KBM-7 (cell line): ENCODE measurements at regions not wholly inside any gene's neighbourhood (a gene's known extent, or its start where the extent isn't known, plus 50 kb on each side); places are given as distances from the start of the nearest gene placed in this dataset.
"Not testable (repeated sequence)": the region's sequence is repeated elsewhere in the genome, so short reads cannot be mapped to it uniquely, and the experiment has no call there.

Experiments used
- DNase-seq: peaks from one replicate; pipeline ENCODE4 v3.0.0-alpha.2; 2015
- in situ Hi-C: fragments of 300-500 bp; cut with MboI; formaldehyde crosslinking; loops from 2 replicates; pipeline ENCODE4 v1.14.3; 2020; ENCODE audit warnings: low sequenced_read_pairs, low pct_unique_long_range_greater_than_20kb, mixed read lengths

DNA sequence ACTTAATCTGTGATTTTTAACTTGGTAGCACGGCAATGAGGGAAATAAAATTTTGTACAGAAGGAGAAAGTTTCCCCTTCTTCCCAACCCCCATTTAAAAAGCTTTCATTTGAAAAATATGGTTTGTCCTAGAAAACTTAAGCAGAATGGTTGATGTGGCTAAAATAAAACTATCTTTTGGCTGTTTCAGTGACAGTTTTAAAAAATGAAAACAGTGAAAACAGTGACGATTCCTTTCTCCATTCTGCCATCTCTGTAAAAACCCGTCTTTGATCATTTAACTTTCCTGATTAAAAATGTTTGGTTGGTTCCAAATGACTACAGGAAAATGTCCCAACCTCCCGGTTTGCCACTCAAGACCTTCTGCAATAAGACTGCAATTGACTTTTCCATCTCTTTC is 160.7 kb downstream of the EBLN2 start:
- DNase-seq: no peak

DNA sequence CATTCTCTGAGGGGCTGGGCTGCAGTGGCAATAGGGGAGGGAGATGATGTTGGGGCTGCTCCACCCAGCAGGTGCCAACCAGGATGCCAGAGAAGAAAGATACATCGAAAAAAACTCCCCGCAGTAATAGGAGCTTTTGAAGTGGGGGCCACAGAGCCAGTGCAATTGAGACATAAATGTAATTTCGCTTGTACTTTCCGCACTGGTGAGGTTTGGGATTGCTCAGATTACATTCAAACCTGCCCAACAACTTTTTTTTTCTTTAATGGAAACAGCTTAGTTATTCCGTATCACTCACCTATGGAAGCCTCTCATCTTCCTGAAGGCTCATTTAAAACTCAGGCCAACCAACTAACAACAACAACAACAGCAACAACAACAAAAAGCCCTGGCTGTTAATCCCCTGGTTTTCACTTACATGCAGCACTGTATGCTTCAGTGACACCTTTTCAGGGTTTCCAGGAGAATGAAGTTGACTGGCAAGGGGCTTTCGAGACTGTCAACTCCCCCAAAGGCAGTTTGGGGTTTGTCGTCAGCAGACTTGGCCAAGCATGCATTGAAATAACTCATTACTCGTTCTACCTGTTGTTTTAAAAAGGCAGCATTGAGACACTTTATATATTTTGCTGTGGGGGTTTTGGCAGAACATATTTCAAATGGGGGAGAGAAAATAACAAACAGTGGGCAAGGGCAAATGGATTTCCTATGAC is 163.8 kb downstream of the EBLN2 start:
- in situ Hi-C loops: no loop called here

More for the DNA sequence above, 160.7 kb downstream of the EBLN2 start:
- in situ Hi-C loops: no loop called here

DNA sequence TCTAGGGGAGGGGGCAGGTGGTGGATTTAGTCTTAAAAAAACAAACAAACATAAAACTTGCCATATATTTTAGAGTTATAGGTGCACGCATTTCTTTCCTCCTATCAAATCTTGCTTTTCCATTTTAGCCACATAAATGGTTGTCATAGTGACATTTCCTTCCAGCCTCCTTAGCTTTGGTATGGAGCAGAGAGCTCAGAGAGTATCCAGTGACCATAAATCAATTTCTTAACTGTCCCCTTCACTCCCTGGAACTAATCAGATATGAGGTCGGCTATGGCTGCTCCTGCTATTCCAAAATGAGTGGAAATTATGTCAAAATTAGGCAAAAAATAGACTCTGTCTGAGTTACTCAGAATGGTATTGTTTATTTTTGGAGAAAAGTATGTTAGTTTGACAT is 164.5 kb downstream of the EBLN2 start:
- no peak for DNase-seq
- in situ Hi-C loops: no loop called here

More for the DNA sequence above, 163.8 kb downstream of the EBLN2 start:
- no peak for DNase-seq

DNA sequence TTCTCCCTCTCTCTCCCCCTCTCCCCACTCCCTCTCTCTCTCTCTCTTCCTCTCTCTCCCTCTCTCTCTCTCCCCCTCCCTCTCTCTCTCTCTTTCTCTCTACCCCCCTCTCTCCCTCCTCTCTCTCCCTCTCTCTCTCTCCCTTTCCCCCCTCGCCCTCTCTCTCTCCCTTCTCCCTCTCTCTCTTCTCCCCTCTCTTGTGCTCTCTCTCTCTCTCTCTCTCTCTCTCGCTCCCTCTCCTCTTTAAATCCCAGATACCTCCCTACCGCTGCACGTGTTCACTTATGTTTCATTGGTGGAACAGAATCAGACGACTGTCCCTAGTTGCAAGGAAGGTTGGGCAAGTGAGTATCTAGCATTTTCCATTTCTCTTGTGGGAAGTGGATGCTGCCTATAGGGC is 166.5 kb downstream of the EBLN2 start:
- in situ Hi-C loops: no loop called here
- DNase-seq: no peak

DNA sequence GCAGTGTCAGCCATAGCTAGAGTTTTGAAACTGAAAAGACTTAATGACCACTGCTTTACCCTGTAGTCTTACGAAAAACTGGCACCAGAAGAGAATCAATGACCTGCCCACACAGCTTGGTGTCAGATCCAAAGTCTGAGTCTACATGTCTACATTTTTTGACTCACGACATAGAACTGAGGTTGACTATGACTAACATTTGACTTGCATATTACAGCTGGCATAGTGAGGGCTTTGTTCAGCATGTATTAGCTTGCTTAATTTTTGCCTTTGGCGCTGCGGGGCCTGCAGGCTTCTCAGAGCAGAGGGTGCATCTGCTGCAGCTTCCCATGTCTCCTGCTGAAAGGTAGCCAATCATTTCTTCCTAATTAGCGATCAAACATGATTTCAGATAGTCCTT is 167.0 kb downstream of the EBLN2 start:
- no peak for DNase-seq
- in situ Hi-C loops: no loop called here

- in situ Hi-C loops: no loop called here
- DNase-seq: no peak
Measured at GRCh38 chr3:73228959-73229358, 167.5 kb downstream of the EBLN2 start.

- in situ Hi-C loops: no loop called here
- no peak for DNase-seq
Measured at GRCh38 chr3:73234354-73235014, 173.0 kb downstream of the EBLN2 start.

GRCh38 chr3:73235768-73236167 is 174.3 kb downstream of the EBLN2 start:
- in situ Hi-C loops: no loop called here
- DNase-seq: no peak

- in situ Hi-C loops: no loop called here
- no peak for DNase-seq
Measured at GRCh38 chr3:73236867-73237266, 175.4 kb downstream of the EBLN2 start.

DNA sequence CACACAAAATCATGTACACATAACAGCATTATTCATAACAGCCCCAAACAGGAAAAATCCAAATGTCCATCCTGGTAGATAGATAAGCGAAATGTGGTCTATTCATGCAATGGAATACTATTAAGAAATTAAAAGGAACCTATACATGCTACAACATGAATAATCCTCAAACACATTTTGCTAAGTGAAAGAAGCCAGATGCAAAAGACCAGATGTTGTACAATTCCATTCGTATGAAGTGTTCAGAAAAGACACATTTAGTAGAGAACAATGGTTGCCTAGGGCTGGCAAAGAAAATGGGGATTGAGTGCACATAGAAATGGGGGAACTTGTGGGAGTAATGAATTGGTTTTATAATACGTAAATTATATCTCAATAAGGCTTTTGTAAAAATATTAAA is 182.3 kb downstream of the EBLN2 start:
- in situ Hi-C loops: no loop called here
- no peak for DNase-seq

GRCh38 chr3:73245459-73245858 is 184.0 kb downstream of the EBLN2 start:
- in situ Hi-C loops: no loop called here
- peak; percentile 25 for DNase-seq

GRCh38 chr3:73249047-73249446 is 187.6 kb downstream of the EBLN2 start:
- in situ Hi-C loops: no loop called here
- DNase-seq: no peak

GRCh38 chr3:73254062-73254461 is 192.6 kb downstream of the EBLN2 start:
- DNase-seq: no peak
- in situ Hi-C loops: no loop called here

DNA sequence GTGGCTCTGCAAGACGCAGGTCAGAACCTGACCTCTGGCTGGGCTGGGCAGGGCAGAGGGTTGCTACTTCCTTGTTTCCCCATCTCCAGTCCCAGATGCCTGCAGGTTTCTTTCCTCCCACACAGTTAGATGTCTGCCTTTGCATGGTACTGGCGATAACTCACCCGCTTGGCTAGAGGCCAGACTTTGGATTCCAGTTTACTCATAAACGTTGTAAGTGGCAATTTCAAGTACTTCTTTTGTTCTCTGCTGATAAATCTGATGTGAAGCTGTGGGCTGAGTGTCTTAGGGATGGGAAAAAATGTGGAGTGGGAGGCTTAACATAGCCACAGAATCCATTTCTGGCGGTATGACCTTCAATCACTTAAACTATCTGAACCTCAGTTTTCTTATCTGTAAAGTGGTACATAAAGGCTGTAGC is 194.2 kb downstream of the EBLN2 start:
- DNase-seq: no peak
- in situ Hi-C loops: no loop called here

- no peak for DNase-seq
Measured at GRCh38 chr3:73257186-73257585, 195.7 kb downstream of the EBLN2 start.

DNA sequence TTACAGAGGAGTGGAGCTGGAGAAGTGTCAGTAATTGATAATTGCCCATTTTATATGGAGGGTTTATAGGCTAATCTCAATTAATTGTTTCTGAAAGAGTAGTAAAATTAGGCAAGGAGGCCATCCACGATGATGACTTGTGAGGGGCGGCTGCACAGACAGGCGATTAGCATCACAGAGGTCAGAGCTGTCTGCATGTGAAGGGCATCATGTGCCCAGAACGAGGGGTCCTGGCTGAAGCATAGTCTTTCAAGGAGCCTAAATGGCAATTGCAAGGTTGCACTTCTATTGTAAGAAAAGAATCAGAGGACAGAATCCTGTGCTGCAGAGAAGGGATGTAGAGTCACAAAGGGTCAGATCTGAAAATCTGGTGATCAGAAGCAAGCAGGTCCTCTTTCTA is 196.6 kb downstream of the EBLN2 start:
- DNase-seq: no peak
- in situ Hi-C loops: no loop called here

More at GRCh38 chr3:73257186-73257585, 195.7 kb downstream of the EBLN2 start:
- in situ Hi-C loops: no loop called here

DNA sequence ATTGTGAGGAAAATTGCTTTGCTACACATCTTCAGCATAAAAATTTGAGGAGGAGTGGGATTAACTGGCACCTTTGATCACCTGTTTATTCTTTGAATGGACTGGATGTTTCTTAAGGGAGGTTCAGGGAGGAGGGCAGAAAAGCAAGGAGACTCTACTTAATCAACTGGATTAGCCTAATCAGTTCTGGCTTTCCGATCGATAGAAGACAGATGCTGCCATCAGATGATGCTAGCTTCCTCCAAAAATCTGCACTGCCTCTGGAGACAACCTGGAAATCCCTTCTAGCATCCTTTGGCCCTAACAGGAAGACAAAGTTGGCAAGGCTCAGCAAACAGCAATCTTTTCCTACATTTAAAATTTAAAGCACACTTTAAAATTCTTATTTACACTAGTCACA is 197.8 kb downstream of the EBLN2 start:
- in situ Hi-C loops: no loop called here

DNA sequence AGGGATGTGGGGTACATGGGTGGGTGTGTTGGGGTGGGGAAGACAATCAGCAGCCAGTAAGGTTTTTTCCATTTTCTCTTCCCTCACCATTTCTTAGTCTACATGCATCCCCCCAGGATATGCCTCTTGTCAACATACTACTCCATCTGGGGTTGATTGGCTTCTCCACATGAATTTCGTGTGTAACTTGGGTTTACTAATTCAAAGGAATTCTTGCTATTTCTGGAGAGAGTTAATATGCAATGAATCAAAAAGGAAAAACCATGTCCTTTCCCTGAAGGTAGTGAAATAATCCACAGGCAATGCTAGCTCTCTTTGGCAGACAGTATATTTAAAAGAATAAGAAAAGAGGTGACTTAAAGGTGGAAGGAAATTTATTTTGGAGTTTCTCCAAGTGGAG is 198.4 kb downstream of the EBLN2 start:
- no peak for DNase-seq
- in situ Hi-C loops: no loop called here

More for the DNA sequence above, 197.8 kb downstream of the EBLN2 start:
- DNase-seq: no peak

DNA sequence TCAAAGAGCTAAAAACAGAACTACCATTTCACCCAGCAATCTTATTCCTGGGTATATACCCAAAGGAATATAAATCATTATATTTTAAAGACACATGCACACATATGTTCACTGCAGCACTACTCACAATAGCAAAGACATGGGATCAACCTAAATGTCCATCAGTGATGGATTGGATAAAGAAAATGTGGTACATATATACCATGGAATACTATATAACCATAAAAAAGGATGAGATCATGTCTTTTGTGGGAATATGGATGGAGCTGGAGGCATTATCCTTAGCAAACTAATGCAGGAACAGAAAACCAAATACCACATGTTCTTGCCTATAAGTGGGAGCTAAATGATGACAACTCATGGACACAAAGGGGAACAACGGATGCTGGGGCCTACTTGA is 205.1 kb downstream of the EBLN2 start:
- in situ Hi-C loops, DNase-seq: not testable (repeated sequence)

DNA sequence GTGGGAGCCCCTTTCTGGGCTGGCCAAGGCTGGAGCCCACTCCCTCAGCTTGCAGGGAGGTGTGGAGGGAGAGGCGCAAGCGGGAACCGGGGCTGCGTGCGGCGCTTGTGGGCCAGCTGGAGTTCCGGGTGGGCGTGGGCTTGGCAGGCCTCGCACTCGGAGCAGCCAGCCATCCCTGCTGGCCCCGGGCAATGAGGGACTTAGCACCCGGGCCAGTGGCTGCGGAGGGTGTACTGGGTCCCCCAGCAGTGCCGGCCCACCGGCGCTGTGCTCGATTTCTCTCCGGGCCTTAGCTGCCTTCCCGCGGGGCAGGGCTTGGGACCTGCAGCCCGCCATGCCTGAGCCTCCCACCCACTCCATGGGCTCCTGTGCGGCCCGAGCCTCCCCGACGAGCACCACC is 207.7 kb downstream of the EBLN2 start:
- DNase-seq, in situ Hi-C loops: not testable (repeated sequence)
